ENCODE measurements at regions not wholly inside any gene's neighbourhood (a gene's known extent, or its start where the extent isn't known, plus 50 kb on each side); places are given as distances from the start of the nearest gene placed in this dataset.
"Not testable (repeated sequence)": the region's sequence is repeated elsewhere in the genome, so short reads cannot be mapped to it uniquely, and the experiment has no call there.

- H3K27me3 ChIP-seq (ENCODE audit: control insufficient read depth, insufficient read depth, low read length): no peaks in the 10 kb centered on the region
- ChIA-PET CTCF (no interaction called here), POLR2A (no interaction called here)
- H3K4me3 ChIP-seq (ENCODE audit: low read depth, low read length): no peak overlapping the region
- H3K27ac ChIP-seq (ENCODE audit: low read depth, low read length): no peak overlapping the region
- H3K9me3 ChIP-seq (ENCODE audit: control insufficient read depth, insufficient read depth, low read length): peaks cover 36% of the 10 kb centered on the region
- no peak for TF ChIP-seq CTCF (IDR thresholded peaks at IDR 0.05; ENCODE audit: low read depth, low read length)
- no peak for DNase-seq (ENCODE audit: low read depth, low spot score)
Observed at GRCh38 chr13:63843766-63844699, 2428.4 kb upstream of the PCDH20 start.

- ChIA-PET CTCF (no interaction called here), POLR2A (no interaction called here)
- H3K27ac ChIP-seq (ENCODE audit: low read depth, low read length): no peak overlapping the region
- no peak overlapping the region for H3K4me3 ChIP-seq (ENCODE audit: low read depth, low read length)
- no peaks in the 10 kb centered on the region for H3K27me3 ChIP-seq (ENCODE audit: control insufficient read depth, insufficient read depth, low read length)
- H3K9me3 ChIP-seq (ENCODE audit: control insufficient read depth, insufficient read depth, low read length): peaks cover 52% of the 10 kb centered on the region
- TF ChIP-seq CTCF (IDR thresholded peaks at IDR 0.05; ENCODE audit: low read depth, low read length): no peak
- no peak for DNase-seq (ENCODE audit: low read depth, low spot score)
Observed at GRCh38 chr13:63842102-63842501, 2426.5 kb upstream of the PCDH20 start.

GRCh38 chr13:63840551-63841421 lies 2425.1 kb upstream of the PCDH20 start:
- Histone ChIP-seq H3K27me3 (ENCODE audit: control insufficient read depth, insufficient read depth, low read length) (no peaks in the 10 kb centered on the region), H3K9me3 (ENCODE audit: control insufficient read depth, insufficient read depth, low read length) (peaks cover 52% of the 10 kb centered on the region), H3K27ac (ENCODE audit: low read depth, low read length) (no peak overlapping the region), H3K4me3 (ENCODE audit: low read depth, low read length) (no peak overlapping the region)
- ChIA-PET POLR2A (no interaction called here), CTCF (no interaction called here)
- TF ChIP-seq CTCF (IDR thresholded peaks at IDR 0.05; ENCODE audit: low read depth, low read length): no peak
- DNase-seq (ENCODE audit: low read depth, low spot score): no peak

GRCh38 chr13:63838366-63839110 lies 2422.9 kb upstream of the PCDH20 start:
- DNase-seq (ENCODE audit: low read depth, low spot score): no peak
- Histone ChIP-seq H3K4me3 (ENCODE audit: low read depth, low read length) (no peak overlapping the region), H3K27ac (ENCODE audit: low read depth, low read length) (no peak overlapping the region), H3K27me3 (ENCODE audit: control insufficient read depth, insufficient read depth, low read length) (no peaks in the 10 kb centered on the region), H3K9me3 (ENCODE audit: control insufficient read depth, insufficient read depth, low read length) (peaks cover 43% of the 10 kb centered on the region)
- no peak for TF ChIP-seq CTCF (IDR thresholded peaks at IDR 0.05; ENCODE audit: low read depth, low read length)
- POLR2A ChIA-PET: no interaction called here
- CTCF ChIA-PET: interaction anchor here (0.6 kb wide), 1 partner anchor 775 kb away, joined by 3 read pairs; no protein-coding TSS in a partner anchor

GRCh38 chr13:63837701-63838100 lies 2422.1 kb upstream of the PCDH20 start:
- H3K27me3 ChIP-seq (ENCODE audit: control insufficient read depth, insufficient read depth, low read length); DNase-seq (ENCODE audit: low read depth, low spot score); POLR2A ChIA-PET; H3K4me3 ChIP-seq (ENCODE audit: low read depth, low read length); H3K27ac ChIP-seq (ENCODE audit: low read depth, low read length); CTCF ChIA-PET: not testable (repeated sequence)
- H3K9me3 ChIP-seq (ENCODE audit: control insufficient read depth, insufficient read depth, low read length): peaks cover 41% of the 10 kb centered on the region

- DNase-seq (ENCODE audit: low read depth, low spot score); H3K27ac ChIP-seq (ENCODE audit: low read depth, low read length); CTCF ChIA-PET; H3K27me3 ChIP-seq (ENCODE audit: control insufficient read depth, insufficient read depth, low read length); H3K4me3 ChIP-seq (ENCODE audit: low read depth, low read length); H3K9me3 ChIP-seq (ENCODE audit: control insufficient read depth, insufficient read depth, low read length); POLR2A ChIA-PET: not testable (repeated sequence)
Observed at GRCh38 chr13:63829609-63830008, 2414.0 kb upstream of the PCDH20 start.

- CTCF ChIA-PET; H3K27ac ChIP-seq (ENCODE audit: low read depth, low read length); H3K27me3 ChIP-seq (ENCODE audit: control insufficient read depth, insufficient read depth, low read length); H3K9me3 ChIP-seq (ENCODE audit: control insufficient read depth, insufficient read depth, low read length); DNase-seq (ENCODE audit: low read depth, low spot score); H3K4me3 ChIP-seq (ENCODE audit: low read depth, low read length); POLR2A ChIA-PET: not testable (repeated sequence)
Observed at GRCh38 chr13:63821785-63822184, 2406.1 kb upstream of the PCDH20 start.

All from AG04450 (cell line).